Hepatocyte (in vitro differentiated cells): ENCODE measurements at regions not wholly inside any gene's neighbourhood (a gene's known extent, or its start where the extent isn't known, plus 50 kb on each side); places are given as distances from the start of the nearest gene placed in this dataset.
"Not testable (repeated sequence)": the region's sequence is repeated elsewhere in the genome, so short reads cannot be mapped to it uniquely, and the experiment has no call there.

Experiments used
- DNase-seq: peaks from one replicate; pipeline ENCODE4 v3.0.0-alpha.2; 2016; ENCODE audit warnings: low spot score
- H2AFZ ChIP-seq: fragments of 200-600 bp; sonication (generic); 2 replicates; pipeline ENCODE4 v1.6.0; 2016; ENCODE audit warnings: antibody characterized with exemption, mild to moderate bottlenecking
- H3K27ac ChIP-seq: fragments of 200-600 bp; sonication (generic); 2 replicates; pipeline ENCODE4 v1.5.1; 2016; ENCODE audit warnings: mild to moderate bottlenecking
- H3K27me3 ChIP-seq: fragments of 200-600 bp; sonication (generic); 2 replicates; pipeline ENCODE4 v1.6.1; 2016
- H3K36me3 ChIP-seq: fragments of 200-600 bp; sonication (generic); replicated peaks from 2 replicates; pipeline ENCODE4 v1.5.1; 2016; ENCODE audit warnings: low read depth; ENCODE audit not compliant: insufficient read depth
- H3K4me1 ChIP-seq: fragments of 200-600 bp; sonication (generic); 2 replicates; pipeline ENCODE4 v1.5.1; 2016; ENCODE audit warnings: mild to moderate bottlenecking, moderate library complexity; ENCODE audit not compliant: insufficient read depth
- H3K4me2 ChIP-seq: fragments of 200-600 bp; sonication (generic); 2 replicates; pipeline ENCODE4 v1.6.0; 2016
- H3K4me3 ChIP-seq: fragments of 200-600 bp; sonication (generic); 2 replicates; pipeline ENCODE4 v1.5.1; 2016; ENCODE audit warnings: mild to moderate bottlenecking
- H3K79me2 ChIP-seq: fragments of 200-600 bp; sonication (generic); 2 replicates; pipeline ENCODE4 v1.6.0; 2017; ENCODE audit warnings: mild to moderate bottlenecking
- H3K9me2 ChIP-seq: fragments of 200-600 bp; sonication (generic); replicated peaks from 2 replicates; pipeline ENCODE4 v1.6.0; 2017; ENCODE audit warnings: mild to moderate bottlenecking; ENCODE audit not compliant: insufficient read depth
- H3K9me3 ChIP-seq: fragments of 200-600 bp; sonication (generic); 2 replicates; pipeline ENCODE4 v1.5.1; 2016; ENCODE audit warnings: low read depth, mild to moderate bottlenecking
- H4K20me1 ChIP-seq: fragments of 200-600 bp; sonication (generic); 2 replicates; pipeline ENCODE4 v1.6.0; 2016; ENCODE audit warnings: mild to moderate bottlenecking; ENCODE audit not compliant: insufficient read depth, poor library complexity, severe bottlenecking
- EZH2 ChIP-seq: fragments of 200-600 bp; sonication (generic); IDR thresholded peaks from 2 replicates; pipeline ENCODE4 v1.6.1; 2016; ENCODE audit warnings: antibody characterized with exemption, mild to moderate bottlenecking, borderline replicate concordance
- EZH2phosphoT487 ChIP-seq: fragments of 200-600 bp; sonication (generic); IDR thresholded peaks from one replicate; pipeline ENCODE4 v1.6.1; 2018; ENCODE audit warnings: antibody characterized with exemption, mild to moderate bottlenecking, low read depth, moderate library complexity; ENCODE audit not compliant: unreplicated experiment, severe bottlenecking
- WGBS: methylation state at CpG from one replicate; pipeline ENCODE4 v1.1.6; 2016; ENCODE audit warnings: low lambda C conversion rate; ENCODE audit errors: missing lambda C conversion rate; 5-methylcytosine and 5-hydroxymethylcytosine counted together
- TF ChIP-seq, protein P1 (sequence below): fragments of 200-600 bp; sonication (generic); IDR thresholded peaks from 2 replicates; pipeline ENCODE4 v1.5.1; 2016; ENCODE audit warnings: antibody characterized with exemption, mild to moderate bottlenecking; ENCODE audit not compliant: poor library complexity

DNA sequence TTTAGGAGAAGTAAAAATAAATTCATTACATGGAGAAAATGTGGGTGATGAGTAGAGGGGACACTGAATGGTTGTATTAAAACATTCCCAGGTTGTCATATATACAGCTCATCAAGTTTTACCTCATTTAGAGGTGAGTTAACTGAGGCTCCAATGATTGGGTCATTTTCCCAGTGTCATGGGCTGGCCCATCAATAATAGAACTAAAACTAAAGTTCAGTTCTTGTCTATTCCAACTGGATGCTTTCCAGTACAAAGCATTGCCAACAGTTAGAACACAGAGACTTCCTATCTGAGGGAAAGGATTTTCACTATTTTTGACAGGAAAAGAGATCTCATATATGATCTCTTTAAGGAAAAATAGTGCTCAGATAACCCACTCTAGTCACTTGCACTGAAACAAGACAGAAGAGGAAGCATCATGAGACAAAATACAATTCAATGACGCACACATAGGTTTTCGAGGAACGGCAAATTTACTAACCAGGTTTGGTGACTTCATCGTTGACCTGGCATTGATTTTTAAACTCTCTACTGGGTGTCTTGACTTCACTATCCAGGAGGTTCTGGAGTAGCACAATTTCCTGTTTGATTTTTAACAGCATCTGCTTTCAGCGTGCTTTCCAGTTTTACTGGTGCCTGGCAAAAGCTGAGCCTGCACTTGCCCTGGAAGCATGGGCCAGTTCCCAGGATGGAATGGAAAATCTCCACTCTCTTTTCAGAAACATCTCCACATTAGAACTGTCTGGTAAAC is 195.5 kb upstream of the FBXL4 start:
- Histone ChIP-seq H3K9me3 (no peaks in the 10 kb centered on the region), H3K9me2 (no peaks in the 10 kb centered on the region), H2AFZ (no peak overlapping the region), H3K4me2 (no peak overlapping the region), H3K36me3 (no peaks in the 10 kb centered on the region), H3K79me2 (no peaks in the 10 kb centered on the region), H3K4me1 (no peaks in the 10 kb centered on the region), H3K27me3 (no peaks in the 10 kb centered on the region), H3K27ac (no peak overlapping the region), H3K4me3 (no peak overlapping the region), H4K20me1 (no peaks in the 10 kb centered on the region)
- DNase-seq, result no peak
- WGBS, result 66% methylated on average over 5 of the region's 5 CpGs
- TF ChIP-seq, protein P1, sequence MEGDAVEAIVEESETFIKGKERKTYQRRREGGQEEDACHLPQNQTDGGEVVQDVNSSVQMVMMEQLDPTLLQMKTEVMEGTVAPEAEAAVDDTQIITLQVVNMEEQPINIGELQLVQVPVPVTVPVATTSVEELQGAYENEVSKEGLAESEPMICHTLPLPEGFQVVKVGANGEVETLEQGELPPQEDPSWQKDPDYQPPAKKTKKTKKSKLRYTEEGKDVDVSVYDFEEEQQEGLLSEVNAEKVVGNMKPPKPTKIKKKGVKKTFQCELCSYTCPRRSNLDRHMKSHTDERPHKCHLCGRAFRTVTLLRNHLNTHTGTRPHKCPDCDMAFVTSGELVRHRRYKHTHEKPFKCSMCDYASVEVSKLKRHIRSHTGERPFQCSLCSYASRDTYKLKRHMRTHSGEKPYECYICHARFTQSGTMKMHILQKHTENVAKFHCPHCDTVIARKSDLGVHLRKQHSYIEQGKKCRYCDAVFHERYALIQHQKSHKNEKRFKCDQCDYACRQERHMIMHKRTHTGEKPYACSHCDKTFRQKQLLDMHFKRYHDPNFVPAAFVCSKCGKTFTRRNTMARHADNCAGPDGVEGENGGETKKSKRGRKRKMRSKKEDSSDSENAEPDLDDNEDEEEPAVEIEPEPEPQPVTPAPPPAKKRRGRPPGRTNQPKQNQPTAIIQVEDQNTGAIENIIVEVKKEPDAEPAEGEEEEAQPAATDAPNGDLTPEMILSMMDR, result no peak
- TF ChIP-seq EZH2phosphoT487 (no peak), EZH2 (no peak)

DNA sequence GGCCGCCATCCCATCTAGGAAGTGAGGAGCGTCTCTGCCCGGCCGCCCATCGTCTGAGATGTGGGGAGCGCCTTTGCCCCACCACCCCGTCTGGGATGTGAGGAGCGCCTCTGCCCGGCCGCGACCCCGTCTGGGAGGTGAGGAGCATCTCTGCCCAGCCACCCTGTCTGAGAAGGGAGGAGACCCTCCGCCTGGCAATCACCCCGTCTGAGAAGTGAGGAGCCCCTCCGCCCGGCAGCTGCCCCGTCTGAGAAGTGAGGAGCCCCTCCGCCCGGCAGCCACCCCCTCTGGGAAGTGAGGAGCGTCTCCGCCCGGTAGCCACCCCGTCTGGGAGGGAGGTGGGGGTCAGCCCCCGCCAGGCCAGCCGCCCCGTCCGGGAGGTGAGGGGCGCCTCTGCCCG is 194.2 kb upstream of the FBXL4 start:
- H3K79me2 ChIP-seq, H3K27ac ChIP-seq: not testable (repeated sequence)
- 100% methylated on average over 2 of the region's 29 CpGs for WGBS

DNA sequence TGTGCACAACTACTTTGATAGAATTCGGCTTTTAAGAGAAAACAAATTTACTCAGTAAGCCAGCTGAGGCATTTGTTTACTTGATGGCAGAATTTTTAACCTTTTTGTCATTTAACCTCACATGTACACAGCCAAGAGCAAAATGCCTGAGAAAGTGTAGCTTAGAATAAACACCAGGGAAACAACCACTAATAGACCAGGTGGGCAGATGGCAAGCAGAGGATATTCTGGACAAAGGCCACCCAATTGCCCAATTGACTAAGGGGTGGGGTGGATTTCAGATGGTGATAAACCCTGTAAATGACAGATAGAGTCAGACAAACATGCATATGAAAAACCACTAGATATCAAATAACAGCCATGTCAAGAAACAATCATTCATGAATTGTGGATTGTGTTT is 190.7 kb upstream of the FBXL4 start:
- 48% methylated on average over 1 of the region's 1 CpG for WGBS
- H3K27me3 ChIP-seq, result no peaks in the 10 kb centered on the region
- no peaks in the 10 kb centered on the region for H3K79me2 ChIP-seq
- H3K27ac ChIP-seq, result no peak overlapping the region
- H3K4me2 ChIP-seq, result no peak overlapping the region
- no peaks in the 10 kb centered on the region for H3K9me3 ChIP-seq
- no peak for TF ChIP-seq EZH2phosphoT487
- no peak for TF ChIP-seq EZH2
- TF ChIP-seq, protein P1, result no peak
- no peaks in the 10 kb centered on the region for H4K20me1 ChIP-seq
- no peaks in the 10 kb centered on the region for H3K36me3 ChIP-seq
- H2AFZ ChIP-seq, result no peak overlapping the region
- H3K4me3 ChIP-seq, result no peak overlapping the region
- DNase-seq, result no peak
- H3K9me2 ChIP-seq, result no peaks in the 10 kb centered on the region
- H3K4me1 ChIP-seq, result no peaks in the 10 kb centered on the region

More for the DNA sequence above, 194.2 kb upstream of the FBXL4 start:
- H3K9me2 ChIP-seq, H3K27me3 ChIP-seq, H3K4me3 ChIP-seq, DNase-seq, H3K4me1 ChIP-seq, H3K4me2 ChIP-seq, H4K20me1 ChIP-seq, H2AFZ ChIP-seq, H3K36me3 ChIP-seq, H3K9me3 ChIP-seq: not testable (repeated sequence)

DNA sequence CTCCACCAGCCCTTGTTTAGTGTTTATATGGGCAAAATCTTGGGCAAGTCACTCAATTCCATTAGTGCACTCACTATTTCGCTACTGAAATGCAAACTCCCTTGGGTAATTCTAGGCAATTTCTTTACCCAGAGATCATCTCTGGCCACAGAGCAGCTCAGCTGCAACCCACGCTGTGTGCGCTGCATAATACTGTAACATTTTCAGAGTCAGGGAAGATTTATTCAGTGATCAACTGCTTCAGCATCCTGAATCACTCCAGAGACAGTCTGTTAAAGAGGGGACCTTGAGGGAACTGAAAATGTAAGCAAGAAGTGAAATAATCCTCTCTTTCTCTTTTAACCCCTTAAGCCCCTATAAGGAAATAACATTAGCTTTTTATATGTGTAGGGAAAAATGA is 189.6 kb upstream of the FBXL4 start:
- Histone ChIP-seq H3K4me3 (no peak overlapping the region), H2AFZ (no peak overlapping the region), H3K79me2 (no peaks in the 10 kb centered on the region), H3K27me3 (no peaks in the 10 kb centered on the region), H3K9me2 (no peaks in the 10 kb centered on the region), H3K27ac (no peak overlapping the region), H3K4me2 (no peak overlapping the region), H4K20me1 (no peaks in the 10 kb centered on the region), H3K36me3 (no peaks in the 10 kb centered on the region), H3K9me3 (no peaks in the 10 kb centered on the region), H3K4me1 (no peaks in the 10 kb centered on the region)
- WGBS, result 85% methylated on average over 3 of the region's 3 CpGs
- DNase-seq, result no peak
- TF ChIP-seq, protein P1, result no peak
- no peak for TF ChIP-seq EZH2phosphoT487
- TF ChIP-seq EZH2, result no peak
